ENCODE measurements at regions not wholly inside any gene's neighbourhood (a gene's known extent, or its start where the extent isn't known, plus 50 kb on each side); places are given as distances from the start of the nearest gene placed in this dataset.

- TF ChIP-seq, protein P1, sequence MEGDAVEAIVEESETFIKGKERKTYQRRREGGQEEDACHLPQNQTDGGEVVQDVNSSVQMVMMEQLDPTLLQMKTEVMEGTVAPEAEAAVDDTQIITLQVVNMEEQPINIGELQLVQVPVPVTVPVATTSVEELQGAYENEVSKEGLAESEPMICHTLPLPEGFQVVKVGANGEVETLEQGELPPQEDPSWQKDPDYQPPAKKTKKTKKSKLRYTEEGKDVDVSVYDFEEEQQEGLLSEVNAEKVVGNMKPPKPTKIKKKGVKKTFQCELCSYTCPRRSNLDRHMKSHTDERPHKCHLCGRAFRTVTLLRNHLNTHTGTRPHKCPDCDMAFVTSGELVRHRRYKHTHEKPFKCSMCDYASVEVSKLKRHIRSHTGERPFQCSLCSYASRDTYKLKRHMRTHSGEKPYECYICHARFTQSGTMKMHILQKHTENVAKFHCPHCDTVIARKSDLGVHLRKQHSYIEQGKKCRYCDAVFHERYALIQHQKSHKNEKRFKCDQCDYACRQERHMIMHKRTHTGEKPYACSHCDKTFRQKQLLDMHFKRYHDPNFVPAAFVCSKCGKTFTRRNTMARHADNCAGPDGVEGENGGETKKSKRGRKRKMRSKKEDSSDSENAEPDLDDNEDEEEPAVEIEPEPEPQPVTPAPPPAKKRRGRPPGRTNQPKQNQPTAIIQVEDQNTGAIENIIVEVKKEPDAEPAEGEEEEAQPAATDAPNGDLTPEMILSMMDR (conservative IDR thresholded peaks at IDR 0.05; ENCODE audit: low read depth, low read length) = no peak
- TF ChIP-seq EZH2 (IDR thresholded peaks at IDR 0.05; ENCODE audit: borderline replicate concordance, low read depth, low read length, poor library complexity, severe bottlenecking) = no peak
These were observed 166.9 kb upstream of the PRMT6 start for GRCh38 chr1:106889583-106889982.

Data from A673 (cell line).